Left renal pelvis (tissue), 4 donors: ENCODE measurements at regions not wholly inside any gene's neighbourhood (a gene's known extent, or its start where the extent isn't known, plus 50 kb on each side); places are given as distances from the start of the nearest gene placed in this dataset.

Experiments
- DNase-seq, 4 donors: peaks; one replicate each; pipeline ENCODE4 v3.0.0-alpha.2; 2013; ENCODE audit warnings: low read depth in 4 of 4, low spot score in 3 of 4

GRCh38 chr3:177979703-177980102 lies 556.5 kb upstream of the KCNMB2 start:
- DNase-seq, result no peak

- DNase-seq, result no peak
Measured at GRCh38 chr3:177981576-177981975, 554.7 kb upstream of the KCNMB2 start.

- no peak for DNase-seq
Measured at GRCh38 chr3:177982034-177982433, 554.2 kb upstream of the KCNMB2 start.

GRCh38 chr3:177983320-177983719 lies 552.9 kb upstream of the KCNMB2 start:
- DNase-seq, result no peak

- DNase-seq, result no peak
Measured at GRCh38 chr3:177992993-177993970, 543.0 kb upstream of the KCNMB2 start.

GRCh38 chr3:177994976-177995375 lies 541.3 kb upstream of the KCNMB2 start:
- no peak for DNase-seq

GRCh38 chr3:177995381-177996085 lies 540.7 kb upstream of the KCNMB2 start:
- no peak for DNase-seq

GRCh38 chr3:178001670-178002101 lies 534.5 kb upstream of the KCNMB2 start:
- no peak for DNase-seq

- DNase-seq, result no peak
Measured at GRCh38 chr3:178002113-178002512, 534.1 kb upstream of the KCNMB2 start.

GRCh38 chr3:178003756-178004155 lies 532.5 kb upstream of the KCNMB2 start:
- no peak for DNase-seq

GRCh38 chr3:178005961-178006360 lies 530.3 kb upstream of the KCNMB2 start:
- no peak for DNase-seq

GRCh38 chr3:178010306-178010705 lies 525.9 kb upstream of the KCNMB2 start:
- DNase-seq, result no peak

- no peak for DNase-seq
Measured at GRCh38 chr3:178019645-178020044, 516.6 kb upstream of the KCNMB2 start.

GRCh38 chr3:178022599-178022998 lies 513.6 kb upstream of the KCNMB2 start:
- DNase-seq, result no peak

GRCh38 chr3:178028933-178029332 lies 507.3 kb upstream of the KCNMB2 start:
- no peak for DNase-seq

GRCh38 chr3:178036451-178037144 lies 499.6 kb upstream of the KCNMB2 start:
- no peak for DNase-seq

- no peak for DNase-seq
Measured at GRCh38 chr3:178041931-178042330, 494.3 kb upstream of the KCNMB2 start.

GRCh38 chr3:178042376-178042775 lies 493.9 kb upstream of the KCNMB2 start:
- DNase-seq, result no peak

- no peak for DNase-seq
Measured at GRCh38 chr3:178043084-178043483, 493.2 kb upstream of the KCNMB2 start.

- DNase-seq, result no peak
Measured at GRCh38 chr3:178044320-178044719, 491.9 kb upstream of the KCNMB2 start.

GRCh38 chr3:178047496-178047895 lies 488.7 kb upstream of the KCNMB2 start:
- DNase-seq, result no peak
